SK-N-SH treated with all-trans-retinoic acid at 6 μM for 48 hours (cell line): ENCODE measurements at regions not wholly inside any gene's neighbourhood (a gene's known extent, or its start where the extent isn't known, plus 50 kb on each side); places are given as distances from the start of the nearest gene placed in this dataset.

ENCODE experiments used
- ATAC-seq: fragments of 200-7000 bp; cut with Tn5 transposase; 3 replicates; pipeline ENCODE4 v1.9.1; 2020; ENCODE audit warnings: mild to moderate bottlenecking, moderate library complexity
- ARNTL ChIP-seq: fragments of 450-650 bp; formaldehyde crosslinking; IDR thresholded peaks from 2 replicates; pipeline ENCODE4 v1.5.0; 2020; ENCODE audit warnings: low read depth, mild to moderate bottlenecking, moderate library complexity, borderline replicate concordance
- BACH2 ChIP-seq: fragments of 250-450 bp; sonication (Bioruptor Pico); IDR thresholded peaks from 2 replicates; pipeline ENCODE4 v1.9.0; 2021; ENCODE audit warnings: mild to moderate bottlenecking, borderline replicate concordance
- CREB5 ChIP-seq: fragments of 250-450 bp; sonication (Bioruptor Pico); IDR thresholded peaks from 2 replicates; pipeline ENCODE4 v1.5.1; 2020; ENCODE audit warnings: low read depth, mild to moderate bottlenecking, moderate library complexity
- CSDC2 ChIP-seq: fragments of 250-450 bp; sonication (Bioruptor Pico); IDR thresholded peaks from 2 replicates; pipeline ENCODE4 v1.5.0; 2020; ENCODE audit warnings: mild to moderate bottlenecking, moderate library complexity
- CSRNP3 ChIP-seq: fragments of 250-450 bp; sonication (Bioruptor Pico); IDR thresholded peaks from 2 replicates; pipeline ENCODE4 v1.5.1; 2021; ENCODE audit warnings: mild to moderate bottlenecking, moderate library complexity
- ESRRG ChIP-seq: fragments of 250-450 bp; sonication (Bioruptor Pico); IDR thresholded peaks from 2 replicates; pipeline ENCODE4 v1.6.1; 2021; ENCODE audit warnings: mild to moderate bottlenecking
- GLIS3 ChIP-seq: fragments of 250-450 bp; sonication (Bioruptor Pico); IDR thresholded peaks from 2 replicates; pipeline ENCODE4 v1.5.0; 2020; ENCODE audit warnings: mild to moderate bottlenecking, moderate library complexity
- ISL1 ChIP-seq: fragments of 250-450 bp; sonication (Bioruptor Pico); IDR thresholded peaks from 2 replicates; pipeline ENCODE4 v2.1.2; 2022; ENCODE audit warnings: mild to moderate bottlenecking, moderate library complexity
- OSR1 ChIP-seq: fragments of 250-450 bp; sonication (Bioruptor Pico); IDR thresholded peaks from 2 replicates; pipeline ENCODE4 v1.8.0; 2022; ENCODE audit warnings: moderate library complexity, mild to moderate bottlenecking, inconsistent platforms
- PATZ1 ChIP-seq: fragments of 250-450 bp; sonication (Bioruptor Pico); IDR thresholded peaks from 2 replicates; pipeline ENCODE4 v1.8.0; 2020; ENCODE audit warnings: mild to moderate bottlenecking, moderate library complexity, borderline replicate concordance
- POU6F1 ChIP-seq: fragments of 250-450 bp; sonication (Bioruptor Pico); IDR thresholded peaks from 2 replicates; pipeline ENCODE4 v1.8.0; 2021; ENCODE audit warnings: low read depth, mild to moderate bottlenecking, moderate library complexity, borderline replicate concordance
- RARB ChIP-seq: fragments of 250-450 bp; sonication (Bioruptor Pico); IDR thresholded peaks from 2 replicates; pipeline ENCODE4 v1.8.0; 2021; ENCODE audit warnings: mild to moderate bottlenecking, moderate library complexity
- SNAI2 ChIP-seq: fragments of 250-450 bp; sonication (Bioruptor Pico); IDR thresholded peaks from 2 replicates; pipeline ENCODE4 v1.5.0; 2020; ENCODE audit warnings: mild to moderate bottlenecking, moderate library complexity
- TCF4 ChIP-seq: fragments of 250-450 bp; sonication (Bioruptor Pico); IDR thresholded peaks from 2 replicates; pipeline ENCODE4 v1.8.0; 2021; ENCODE audit warnings: mild to moderate bottlenecking, moderate library complexity, borderline replicate concordance
- TOX ChIP-seq: fragments of 250-450 bp; sonication (Bioruptor Pico); IDR thresholded peaks from 2 replicates; pipeline ENCODE4 v1.8.0; 2021; ENCODE audit warnings: mild to moderate bottlenecking, moderate library complexity, borderline replicate concordance
- TSHZ2 ChIP-seq: fragments of 250-450 bp; sonication (Bioruptor Pico); IDR thresholded peaks from 2 replicates; pipeline ENCODE4 v1.5.0; 2020; ENCODE audit warnings: mild to moderate bottlenecking, moderate library complexity
- ZC3H10 ChIP-seq: fragments of 250-450 bp; sonication (Bioruptor Pico); IDR thresholded peaks from 2 replicates; pipeline ENCODE4 v1.5.1; 2021; ENCODE audit warnings: mild to moderate bottlenecking, moderate library complexity
- ZFP3 ChIP-seq: fragments of 250-450 bp; sonication (Bioruptor Pico); IDR thresholded peaks from 2 replicates; pipeline ENCODE4 v1.5.0; 2020; ENCODE audit warnings: mild to moderate bottlenecking, moderate library complexity
- ZFP30 ChIP-seq: fragments of 450-650 bp; formaldehyde crosslinking; IDR thresholded peaks from 2 replicates; pipeline ENCODE4 v1.5.0; 2022; ENCODE audit warnings: mild to moderate bottlenecking, moderate library complexity
- ZNF70 ChIP-seq: fragments of 450-650 bp; formaldehyde crosslinking; IDR thresholded peaks from 2 replicates; pipeline ENCODE4 v1.5.0; 2020; ENCODE audit warnings: mild to moderate bottlenecking, moderate library complexity
- ZNF8 ChIP-seq: fragments of 450-650 bp; formaldehyde crosslinking; IDR thresholded peaks from 2 replicates; pipeline ENCODE4 v1.5.0; 2020; ENCODE audit warnings: mild to moderate bottlenecking, moderate library complexity

GRCh38 chr2:105596411-105596921 lies 148.2 kb upstream of the NCK2 start (continued):
- TF ChIP-seq SNAI2 (CRISPR knock-in tag): no peak

GRCh38 chr2:105595536-105595935 lies 149.2 kb upstream of the NCK2 start:
- TF ChIP-seq CREB5 (CRISPR knock-in tag): no peak
- TF ChIP-seq ZC3H10 (CRISPR knock-in tag): no peak
- no peak for TF ChIP-seq ZFP30 (CRISPR knock-in tag)
- TF ChIP-seq RARB (CRISPR knock-in tag): no peak
- no peak for TF ChIP-seq SNAI2 (CRISPR knock-in tag)
- no peak for TF ChIP-seq TCF4 (CRISPR knock-in tag)
- no peak for TF ChIP-seq ESRRG (CRISPR knock-in tag)
- no peak for TF ChIP-seq TOX (CRISPR knock-in tag)
- no peak for TF ChIP-seq BACH2 (CRISPR knock-in tag)
- no peak for TF ChIP-seq ZNF70 (CRISPR knock-in tag)
- TF ChIP-seq GLIS3: no peak
- TF ChIP-seq POU6F1 (CRISPR knock-in tag): no peak
- TF ChIP-seq ARNTL (CRISPR knock-in tag): no peak
- no peak for TF ChIP-seq TSHZ2
- TF ChIP-seq, all 23 proteins: peak for 0

GRCh38 chr2:105593221-105593967 lies 151.3 kb upstream of the NCK2 start:
- no peak for ATAC-seq

More at GRCh38 chr2:105595536-105595935, 149.2 kb upstream of the NCK2 start:
- no peak for ATAC-seq

More at GRCh38 chr2:105593221-105593967, 151.3 kb upstream of the NCK2 start:
- TF ChIP-seq ESRRG (CRISPR knock-in tag) (no peak), PATZ1 (CRISPR knock-in tag) (no peak), ZNF8 (no peak), TOX (CRISPR knock-in tag) (no peak), CSRNP3 (no peak), ISL1 (CRISPR knock-in tag) (no peak), POU6F1 (CRISPR knock-in tag) (no peak), TCF4 (CRISPR knock-in tag) (no peak), TSHZ2 (no peak), ZNF70 (CRISPR knock-in tag) (no peak), CSDC2 (no peak), RARB (CRISPR knock-in tag) (no peak), OSR1 (CRISPR knock-in tag) (no peak), CREB5 (CRISPR knock-in tag) (no peak), SNAI2 (CRISPR knock-in tag) (no peak), ARNTL (CRISPR knock-in tag) (no peak), ZFP3 (no peak)
